T-helper 2 cell (primary cell): ENCODE measurements at regions not wholly inside any gene's neighbourhood (a gene's known extent, or its start where the extent isn't known, plus 50 kb on each side); places are given as distances from the start of the nearest gene placed in this dataset.
"Not testable (repeated sequence)": the region's sequence is repeated elsewhere in the genome, so short reads cannot be mapped to it uniquely, and the experiment has no call there.

Source experiments
- DNase-seq, 5 experiments: peaks; one replicate each; pipeline versions ENCODE4 v3.0.0 to v3.0.0-alpha.2; 2012 to 2022

GRCh38 chr5:21482983-21483650, 1370.0 kb downstream of the CDH12 start:
- not testable (repeated sequence) for DNase-seq

- DNase-seq = not testable (repeated sequence)
Observed at GRCh38 chr5:21482522-21482921, 1370.6 kb downstream of the CDH12 start.

GRCh38 chr5:21481320-21482270, 1371.5 kb downstream of the CDH12 start:
- DNase-seq = not testable (repeated sequence)

- not testable (repeated sequence) for DNase-seq
Observed at GRCh38 chr5:21480054-21480453, 1373.1 kb downstream of the CDH12 start.

GRCh38 chr5:21473981-21474380, 1379.2 kb downstream of the CDH12 start:
- peak in 1 of 5 experiments; percentile 5 for DNase-seq

GRCh38 chr5:21473436-21473835, 1379.7 kb downstream of the CDH12 start:
- DNase-seq = not testable (repeated sequence)

GRCh38 chr5:21471691-21472090, 1381.5 kb downstream of the CDH12 start:
- DNase-seq = not testable (repeated sequence)

- not testable (repeated sequence) for DNase-seq
Observed at GRCh38 chr5:21469523-21470101, 1383.5 kb downstream of the CDH12 start.

- not testable (repeated sequence) for DNase-seq
Observed at GRCh38 chr5:21467544-21467943, 1385.6 kb downstream of the CDH12 start.

- DNase-seq = not testable (repeated sequence)
Observed at GRCh38 chr5:21459744-21460073, 1393.4 kb downstream of the CDH12 start.

- no peak for DNase-seq
Observed at GRCh38 chr5:21452449-21452848, 1400.7 kb downstream of the CDH12 start.

GRCh38 chr5:21432646-21433045, 1420.5 kb downstream of the CDH12 start:
- DNase-seq = no peak

GRCh38 chr5:21424907-21425306, 1428.2 kb downstream of the CDH12 start:
- DNase-seq = no peak

- DNase-seq = no peak
Observed at GRCh38 chr5:21419383-21419782, 1431.4 kb upstream of the CDH18 start.

- DNase-seq = not testable (repeated sequence)
Observed at GRCh38 chr5:21402089-21402488, 1414.1 kb upstream of the CDH18 start.

GRCh38 chr5:21398511-21398910, 1410.5 kb upstream of the CDH18 start:
- peak in 1 of 5 experiments; percentile 24 for DNase-seq

GRCh38 chr5:21397693-21398092, 1409.7 kb upstream of the CDH18 start:
- peak in 1 of 5 experiments; percentile 49 for DNase-seq

GRCh38 chr5:21391506-21391905, 1403.5 kb upstream of the CDH18 start:
- DNase-seq = no peak

- not testable (repeated sequence) for DNase-seq
Observed at GRCh38 chr5:21360754-21361153, 1372.8 kb upstream of the CDH18 start.

- DNase-seq = peak in 1 of 5 experiments; percentile 37
Observed at GRCh38 chr5:21341948-21342261, 1353.9 kb upstream of the CDH18 start.

GRCh38 chr5:21341203-21341947, 1353.4 kb upstream of the CDH18 start:
- peak in 1 of 5 experiments; percentile 0 for DNase-seq

- DNase-seq = not testable (repeated sequence)
Observed at GRCh38 chr5:21340233-21340632, 1352.2 kb upstream of the CDH18 start.

- not testable (repeated sequence) for DNase-seq
Observed at GRCh38 chr5:21336478-21336877, 1348.5 kb upstream of the CDH18 start.
